ENCODE measurements at regions not wholly inside any gene's neighbourhood (a gene's known extent, or its start where the extent isn't known, plus 50 kb on each side); places are given as distances from the start of the nearest gene placed in this dataset.

GRCh38 chr12:69168363-69168762 is 71.0 kb upstream of the CPSF6 start:
- Mint-ChIP-seq H3K4me1 (ENCODE audit: low read depth) (no peaks in the 10 kb centered on the region), H3K27ac (no peak overlapping the region), H3K36me3 (ENCODE audit: low read depth) (no peaks in the 10 kb centered on the region), H3K9me3 (no peaks in the 10 kb centered on the region), H3K27me3 (no peaks in the 10 kb centered on the region), H3K4me3 (no peak overlapping the region)
- DNase-seq (no peak), ATAC-seq (no peak)
- TF ChIP-seq CTCF (IDR thresholded peaks at IDR 0.05): no peak
- intact Hi-C loops (cut with micrococcal nuclease): no loop called here
- ChIA-PET CTCF (interaction anchor here (6.7 kb wide), 1 partner anchor 12 kb away, joined by 36 read pairs; no protein-coding TSS in a partner anchor), POLR2A (no interaction called here)

GRCh38 chr12:69168828-69169227 is 70.5 kb upstream of the CPSF6 start:
- DNase-seq: no peak
- no peak for TF ChIP-seq CTCF (IDR thresholded peaks at IDR 0.05)
- no peaks in the 10 kb centered on the region for H3K36me3 Mint-ChIP-seq (ENCODE audit: low read depth)
- no peaks in the 10 kb centered on the region for H3K4me1 Mint-ChIP-seq (ENCODE audit: low read depth)
- no peaks in the 10 kb centered on the region for H3K27me3 Mint-ChIP-seq
- no peak overlapping the region for H3K4me3 Mint-ChIP-seq
- H3K27ac Mint-ChIP-seq: no peak overlapping the region
- H3K9me3 Mint-ChIP-seq: no peaks in the 10 kb centered on the region
- no peak for ATAC-seq
- ChIA-PET CTCF (interaction anchor here (6.7 kb wide), 1 partner anchor 13 kb away, joined by 36 read pairs; no protein-coding TSS in a partner anchor), POLR2A (no interaction called here)
- intact Hi-C loops (cut with micrococcal nuclease): no loop called here

- intact Hi-C loops (cut with micrococcal nuclease): no loop called here
- Mint-ChIP-seq H3K4me3 (no peak overlapping the region), H3K4me1 (ENCODE audit: low read depth) (no peaks in the 10 kb centered on the region), H3K36me3 (ENCODE audit: low read depth) (no peaks in the 10 kb centered on the region), H3K27ac (no peak overlapping the region), H3K27me3 (peaks cover 2% of the 10 kb centered on the region), H3K9me3 (no peaks in the 10 kb centered on the region)
- ATAC-seq (no peak), DNase-seq (no peak)
- ChIA-PET CTCF (interaction anchor here (1.8 to 6.7 kb wide), 2 partner anchors 8 to 14 kb away, joined by 5 to 36 read pairs; no protein-coding TSS in a partner anchor), POLR2A (interaction anchor here (0.6 to 1.0 kb wide), 3 partner anchors 85 to 336 kb away, joined by 3 to 4 read pairs (median 3); no protein-coding TSS in a partner anchor)
- no peak for TF ChIP-seq CTCF (IDR thresholded peaks at IDR 0.05)
Measured at GRCh38 chr12:69170293-69170692, 69.1 kb upstream of the CPSF6 start.

- Mint-ChIP-seq H3K36me3 (ENCODE audit: low read depth) (no peaks in the 10 kb centered on the region), H3K27ac (no peak overlapping the region), H3K9me3 (no peaks in the 10 kb centered on the region), H3K4me1 (ENCODE audit: low read depth) (no peaks in the 10 kb centered on the region), H3K27me3 (peaks cover 2% of the 10 kb centered on the region), H3K4me3 (no peak overlapping the region)
- CTCF ChIA-PET: interaction anchor here (0.6 to 6.7 kb wide), 6 partner anchors 10 to 82 kb away, joined by 3 to 36 read pairs (median 4); no protein-coding TSS in a partner anchor
- POLR2A ChIA-PET: no interaction called here
- no peak for TF ChIP-seq CTCF (IDR thresholded peaks at IDR 0.05)
- no peak for ATAC-seq
- DNase-seq: no peak
- intact Hi-C loops (cut with micrococcal nuclease): no loop called here
Measured at GRCh38 chr12:69171881-69172280, 67.5 kb upstream of the CPSF6 start.

- Mint-ChIP-seq H3K4me1 (ENCODE audit: low read depth) (no peaks in the 10 kb centered on the region), H3K27me3 (peaks cover 2% of the 10 kb centered on the region), H3K9me3 (no peaks in the 10 kb centered on the region), H3K27ac (no peak overlapping the region), H3K4me3 (no peak overlapping the region), H3K36me3 (ENCODE audit: low read depth) (no peaks in the 10 kb centered on the region)
- ChIA-PET POLR2A (no interaction called here), CTCF (interaction anchor here (0.6 to 6.7 kb wide), 5 partner anchors 14 to 82 kb away, joined by 3 to 36 read pairs (median 4); no protein-coding TSS in a partner anchor)
- DNase-seq (no peak), ATAC-seq (no peak)
- intact Hi-C loops (cut with micrococcal nuclease): no loop called here
- no peak for TF ChIP-seq CTCF (IDR thresholded peaks at IDR 0.05)
Measured at GRCh38 chr12:69172491-69172890, 66.9 kb upstream of the CPSF6 start.
